ENCODE measurements at regions not wholly inside any gene's neighbourhood (a gene's known extent, or its start where the extent isn't known, plus 50 kb on each side); places are given as distances from the start of the nearest gene placed in this dataset.

DNA sequence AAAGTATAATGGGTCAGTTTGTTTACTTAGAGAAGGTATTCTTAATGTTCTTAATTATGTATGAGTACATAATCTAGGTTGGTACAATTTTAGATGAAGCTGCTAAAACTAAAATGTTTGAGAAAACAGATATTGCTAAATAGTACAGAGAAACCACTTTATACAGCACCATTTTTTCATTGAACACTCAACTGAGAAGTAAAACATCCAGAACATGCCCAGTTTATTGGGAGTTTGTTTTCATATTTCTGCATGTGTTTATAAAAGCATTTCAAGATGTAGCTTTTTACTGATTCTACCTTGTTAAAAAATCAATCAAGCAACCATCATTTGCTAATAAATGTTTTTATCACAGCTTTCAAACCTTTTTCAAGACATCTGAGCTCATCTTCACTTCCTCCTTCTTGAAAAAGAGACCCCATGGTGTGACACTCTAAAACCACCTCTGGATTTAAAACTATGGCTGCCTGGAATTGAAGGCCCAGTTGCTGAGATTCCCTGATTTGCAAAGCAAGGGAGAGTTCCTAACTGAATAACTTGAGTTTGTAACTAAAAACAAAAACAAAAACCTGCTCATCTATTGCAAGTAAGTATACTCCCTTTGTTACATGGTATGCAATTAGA, 585.9 kb downstream of the ZEB2 start:
- no peak for TF ChIP-seq MYNN (tag by site-specific recombination; IDR thresholded peaks at IDR 0.05; ENCODE audit: borderline replicate concordance)
- TF ChIP-seq ZNF335 (tag by site-specific recombination; conservative IDR thresholded peaks at IDR 0.05), result no peak
- TF ChIP-seq, protein P1, sequence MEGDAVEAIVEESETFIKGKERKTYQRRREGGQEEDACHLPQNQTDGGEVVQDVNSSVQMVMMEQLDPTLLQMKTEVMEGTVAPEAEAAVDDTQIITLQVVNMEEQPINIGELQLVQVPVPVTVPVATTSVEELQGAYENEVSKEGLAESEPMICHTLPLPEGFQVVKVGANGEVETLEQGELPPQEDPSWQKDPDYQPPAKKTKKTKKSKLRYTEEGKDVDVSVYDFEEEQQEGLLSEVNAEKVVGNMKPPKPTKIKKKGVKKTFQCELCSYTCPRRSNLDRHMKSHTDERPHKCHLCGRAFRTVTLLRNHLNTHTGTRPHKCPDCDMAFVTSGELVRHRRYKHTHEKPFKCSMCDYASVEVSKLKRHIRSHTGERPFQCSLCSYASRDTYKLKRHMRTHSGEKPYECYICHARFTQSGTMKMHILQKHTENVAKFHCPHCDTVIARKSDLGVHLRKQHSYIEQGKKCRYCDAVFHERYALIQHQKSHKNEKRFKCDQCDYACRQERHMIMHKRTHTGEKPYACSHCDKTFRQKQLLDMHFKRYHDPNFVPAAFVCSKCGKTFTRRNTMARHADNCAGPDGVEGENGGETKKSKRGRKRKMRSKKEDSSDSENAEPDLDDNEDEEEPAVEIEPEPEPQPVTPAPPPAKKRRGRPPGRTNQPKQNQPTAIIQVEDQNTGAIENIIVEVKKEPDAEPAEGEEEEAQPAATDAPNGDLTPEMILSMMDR (tag by site-specific recombination; IDR thresholded peaks at IDR 0.05), result no peak
- no peak for TF ChIP-seq ZBTB21 (tag by site-specific recombination; IDR thresholded peaks at IDR 0.05)
- no peak for TF ChIP-seq HOXA7 (CRISPR knock-in tag; IDR thresholded peaks at IDR 0.05; ENCODE audit: borderline replicate concordance)
- TF ChIP-seq PATZ1 (tag by site-specific recombination; IDR thresholded peaks at IDR 0.05), result no peak
- TF ChIP-seq KLF7 (tag by site-specific recombination; IDR thresholded peaks at IDR 0.05; ENCODE audit: borderline replicate concordance), result no peak
- TF ChIP-seq RBAK (tag by site-specific recombination; IDR thresholded peaks at IDR 0.05), result no peak
- TF ChIP-seq ZNF292 (tag by site-specific recombination; IDR thresholded peaks at IDR 0.05; ENCODE audit: borderline replicate concordance, low read depth), result no peak
- TF ChIP-seq, protein P2, sequence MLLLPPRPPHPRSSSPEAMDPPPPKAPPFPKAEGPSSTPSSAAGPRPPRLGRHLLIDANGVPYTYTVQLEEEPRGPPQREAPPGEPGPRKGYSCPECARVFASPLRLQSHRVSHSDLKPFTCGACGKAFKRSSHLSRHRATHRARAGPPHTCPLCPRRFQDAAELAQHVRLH (tag by site-specific recombination; IDR thresholded peaks at IDR 0.05), result no peak
- TF ChIP-seq ZNF202 (tag by site-specific recombination; IDR thresholded peaks at IDR 0.05; ENCODE audit: borderline replicate concordance), result no peak
- no peak for TF ChIP-seq ZNF175 (tag by site-specific recombination; IDR thresholded peaks at IDR 0.05)
- no peak for TF ChIP-seq ZNF155 (tag by site-specific recombination; IDR thresholded peaks at IDR 0.05)
